ENCODE measurements at regions not wholly inside any gene's neighbourhood (a gene's known extent, or its start where the extent isn't known, plus 50 kb on each side); places are given as distances from the start of the nearest gene placed in this dataset.
"Not testable (repeated sequence)": the region's sequence is repeated elsewhere in the genome, so short reads cannot be mapped to it uniquely, and the experiment has no call there.

- no peaks in the 10 kb centered on the region for H3K4me1 ChIP-seq
- 78% methylated on average over 2 of the region's 2 CpGs for WGBS
- no peaks in the 10 kb centered on the region for H3K36me3 ChIP-seq
- peaks cover 5% of the 10 kb centered on the region for H3K9me3 ChIP-seq
- no peak overlapping the region for H3K4me3 ChIP-seq
- H3K27me3 ChIP-seq, result no peaks in the 10 kb centered on the region
- no peak for TF ChIP-seq POLR2A (IDR thresholded peaks at IDR 0.05)
- TF ChIP-seq CTCF (IDR thresholded peaks at IDR 0.05), result no peak
- no peak for TF ChIP-seq POLR2AphosphoS5 (IDR thresholded peaks at IDR 0.05)
- TF ChIP-seq EP300 (IDR thresholded peaks at IDR 0.05), result no peak
- no peak for DNase-seq (ENCODE audit: low spot score in 2 of 2)
- no peak overlapping the region for H3K27ac ChIP-seq
Measured at GRCh38 chr4:13750594-13750993, 123.1 kb upstream of the BOD1L1 start.

- H3K36me3 ChIP-seq; H3K9me3 ChIP-seq; H3K27me3 ChIP-seq; H3K4me3 ChIP-seq; H3K4me1 ChIP-seq; DNase-seq (ENCODE audit: low spot score in 2 of 2); H3K27ac ChIP-seq: not testable (repeated sequence)
- 88% methylated on average over 8 of the region's 25 CpGs for WGBS
Measured at GRCh38 chr4:13761581-13761980, 134.1 kb upstream of the BOD1L1 start.

- Histone ChIP-seq H3K27ac (no peak overlapping the region), H3K9me3 (peaks cover 3% of the 10 kb centered on the region), H3K36me3 (no peaks in the 10 kb centered on the region), H3K27me3 (no peaks in the 10 kb centered on the region), H3K4me1 (no peaks in the 10 kb centered on the region), H3K4me3 (no peak overlapping the region)
- 79% methylated on average over 2 of the region's 2 CpGs for WGBS
- DNase-seq (ENCODE audit: low spot score in 2 of 2), result no peak
- TF ChIP-seq POLR2AphosphoS5 (IDR thresholded peaks at IDR 0.05) (no peak), EP300 (IDR thresholded peaks at IDR 0.05) (no peak), CTCF (IDR thresholded peaks at IDR 0.05) (no peak), POLR2A (IDR thresholded peaks at IDR 0.05) (no peak)
Measured at GRCh38 chr4:13762130-13762529, 134.6 kb upstream of the BOD1L1 start.

GRCh38 chr4:13763707-13764106 lies 136.2 kb upstream of the BOD1L1 start:
- 93% methylated on average over 1 of the region's 1 CpG for WGBS
- TF ChIP-seq POLR2AphosphoS5 (IDR thresholded peaks at IDR 0.05) (no peak), EP300 (IDR thresholded peaks at IDR 0.05) (no peak), POLR2A (IDR thresholded peaks at IDR 0.05) (no peak), CTCF (IDR thresholded peaks at IDR 0.05) (no peak)
- no peak overlapping the region for H3K27ac ChIP-seq

GRCh38 chr4:13765539-13765938 lies 138.0 kb upstream of the BOD1L1 start:
- Histone ChIP-seq H3K27ac (no peak overlapping the region), H3K9me3 (no peaks in the 10 kb centered on the region), H3K27me3 (no peaks in the 10 kb centered on the region), H3K4me3 (no peak overlapping the region), H3K4me1 (no peaks in the 10 kb centered on the region), H3K36me3 (no peaks in the 10 kb centered on the region)
- TF ChIP-seq EP300 (IDR thresholded peaks at IDR 0.05) (no peak), POLR2A (IDR thresholded peaks at IDR 0.05) (no peak), POLR2AphosphoS5 (IDR thresholded peaks at IDR 0.05) (no peak), CTCF (IDR thresholded peaks at IDR 0.05) (no peak)
- 63% methylated on average over 4 of the region's 4 CpGs for WGBS
- no peak for DNase-seq (ENCODE audit: low spot score in 2 of 2)

More at GRCh38 chr4:13763707-13764106, 136.2 kb upstream of the BOD1L1 start:
- no peak for DNase-seq (ENCODE audit: low spot score in 2 of 2)
- H3K36me3 ChIP-seq, result no peaks in the 10 kb centered on the region
- H3K27me3 ChIP-seq, result no peaks in the 10 kb centered on the region
- H3K4me1 ChIP-seq, result no peaks in the 10 kb centered on the region
- no peaks in the 10 kb centered on the region for H3K9me3 ChIP-seq
- no peak overlapping the region for H3K4me3 ChIP-seq
